SU-DHL-6 (cell line): ENCODE measurements at regions not wholly inside any gene's neighbourhood (a gene's known extent, or its start where the extent isn't known, plus 50 kb on each side); places are given as distances from the start of the nearest gene placed in this dataset.

Source experiments
- H2AFZ ChIP-seq: fragments of 200-600 bp; sonication (generic); 2 replicates; pipeline ENCODE4 v1.6.1; 2014; ENCODE audit warnings: low read depth, mild to moderate bottlenecking, moderate library complexity, mixed read lengths, antibody characterized with exemption, low read length; ENCODE audit not compliant: severe bottlenecking
- H3F3A ChIP-seq: fragments of 200-600 bp; shearing (Covaris generic); 2 replicates; pipeline ENCODE4 v1.6.0; 2016; ENCODE audit warnings: antibody characterized with exemption, mild to moderate bottlenecking; ENCODE audit not compliant: insufficient read depth
- H3K27ac ChIP-seq: fragments of 200-600 bp; sonication (generic); 2 replicates; pipeline ENCODE4 v1.5.1; 2016; ENCODE audit warnings: low read depth, mild to moderate bottlenecking, low read length, moderate library complexity, mixed read lengths
- H3K27me3 ChIP-seq: fragments of 200-600 bp; sonication (generic), shearing (Covaris generic); 2 replicates; pipeline ENCODE4 v1.6.0; 2014; ENCODE audit warnings: mild to moderate bottlenecking, low read length
- H3K36me3 ChIP-seq: fragments of 200-600 bp; sonication (generic); 2 replicates; pipeline ENCODE4 v1.6.1; 2014; ENCODE audit warnings: mild to moderate bottlenecking, low read length, mixed read lengths
- H3K4me2 ChIP-seq: fragments of 300-600, 200-600 bp; shearing (Covaris generic), sonication (generic); 2 replicates; pipeline ENCODE4 v1.6.0; 2014; ENCODE audit warnings: low read length, low read depth, mild to moderate bottlenecking; ENCODE audit not compliant: poor library complexity, severe bottlenecking
- H3K4me3 ChIP-seq: fragments of 200-600 bp; sonication (generic); 2 replicates; pipeline ENCODE4 v1.5.1; 2014; ENCODE audit warnings: antibody characterized with exemption, low read length, mild to moderate bottlenecking, mixed read lengths; ENCODE audit not compliant: insufficient read depth, poor library complexity, severe bottlenecking
- H3K79me2 ChIP-seq: fragments of 200-600 bp; sonication (generic); 2 replicates; pipeline ENCODE4 v1.6.1; 2014; ENCODE audit warnings: mild to moderate bottlenecking, low read length, moderate library complexity; ENCODE audit not compliant: insufficient read depth
- H3K9ac ChIP-seq: fragments of 200-600 bp; sonication (generic); 2 replicates; pipeline ENCODE4 v1.7.0; 2014; ENCODE audit warnings: mild to moderate bottlenecking, low read length
- H3K9me2 ChIP-seq: fragments of 200-600 bp; sonication (generic); replicated peaks from 2 replicates; pipeline ENCODE4 v1.6.1; 2014; ENCODE audit warnings: low read length; ENCODE audit not compliant: insufficient read depth
- H3K9me3 ChIP-seq: fragments of 200-600 bp; sonication (generic); 2 replicates; pipeline ENCODE4 v1.6.1; 2014; ENCODE audit warnings: low read length, mixed read lengths; ENCODE audit not compliant: insufficient read depth
- H4K20me1 ChIP-seq: fragments of 200-600 bp; sonication (generic); 2 replicates; pipeline ENCODE4 v1.6.1; 2014; ENCODE audit warnings: low read depth, mild to moderate bottlenecking, antibody characterized with exemption, low read length, moderate library complexity, mixed read lengths
- EZH2phosphoT487 ChIP-seq: fragments of 200-600 bp; sonication (generic), shearing (Covaris generic); conservative IDR thresholded peaks from 2 replicates; pipeline ENCODE4 v1.6.1; 2018; ENCODE audit warnings: mild to moderate bottlenecking, antibody characterized with exemption, low read length, moderate library complexity, mixed read lengths
- TF ChIP-seq, protein P1 (sequence below): fragments of 200-600 bp; sonication (generic); IDR thresholded peaks from one replicate; pipeline ENCODE4 v1.5.1; 2017; ENCODE audit warnings: antibody characterized with exemption, mild to moderate bottlenecking, low read length, moderate library complexity; ENCODE audit not compliant: insufficient read depth, poor library complexity, severe bottlenecking

- Histone ChIP-seq H3F3A (no peaks in the 10 kb centered on the region), H3K27ac (no peak overlapping the region), H3K79me2 (no peaks in the 10 kb centered on the region), H3K4me2 (no peak overlapping the region), H3K9ac (no peak overlapping the region), H3K27me3 (no peaks in the 10 kb centered on the region), H2AFZ (no peak overlapping the region), H3K9me2 (no peaks in the 10 kb centered on the region), H3K4me3 (no peak overlapping the region), H3K9me3 (no peaks in the 10 kb centered on the region), H4K20me1 (no peaks in the 10 kb centered on the region), H3K36me3 (no peaks in the 10 kb centered on the region)
- TF ChIP-seq EZH2phosphoT487: no peak
- TF ChIP-seq, protein P1, sequence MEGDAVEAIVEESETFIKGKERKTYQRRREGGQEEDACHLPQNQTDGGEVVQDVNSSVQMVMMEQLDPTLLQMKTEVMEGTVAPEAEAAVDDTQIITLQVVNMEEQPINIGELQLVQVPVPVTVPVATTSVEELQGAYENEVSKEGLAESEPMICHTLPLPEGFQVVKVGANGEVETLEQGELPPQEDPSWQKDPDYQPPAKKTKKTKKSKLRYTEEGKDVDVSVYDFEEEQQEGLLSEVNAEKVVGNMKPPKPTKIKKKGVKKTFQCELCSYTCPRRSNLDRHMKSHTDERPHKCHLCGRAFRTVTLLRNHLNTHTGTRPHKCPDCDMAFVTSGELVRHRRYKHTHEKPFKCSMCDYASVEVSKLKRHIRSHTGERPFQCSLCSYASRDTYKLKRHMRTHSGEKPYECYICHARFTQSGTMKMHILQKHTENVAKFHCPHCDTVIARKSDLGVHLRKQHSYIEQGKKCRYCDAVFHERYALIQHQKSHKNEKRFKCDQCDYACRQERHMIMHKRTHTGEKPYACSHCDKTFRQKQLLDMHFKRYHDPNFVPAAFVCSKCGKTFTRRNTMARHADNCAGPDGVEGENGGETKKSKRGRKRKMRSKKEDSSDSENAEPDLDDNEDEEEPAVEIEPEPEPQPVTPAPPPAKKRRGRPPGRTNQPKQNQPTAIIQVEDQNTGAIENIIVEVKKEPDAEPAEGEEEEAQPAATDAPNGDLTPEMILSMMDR: no peak
Measured at GRCh38 chr6:117117652-117118051, 147.7 kb upstream of the VGLL2 start.

DNA sequence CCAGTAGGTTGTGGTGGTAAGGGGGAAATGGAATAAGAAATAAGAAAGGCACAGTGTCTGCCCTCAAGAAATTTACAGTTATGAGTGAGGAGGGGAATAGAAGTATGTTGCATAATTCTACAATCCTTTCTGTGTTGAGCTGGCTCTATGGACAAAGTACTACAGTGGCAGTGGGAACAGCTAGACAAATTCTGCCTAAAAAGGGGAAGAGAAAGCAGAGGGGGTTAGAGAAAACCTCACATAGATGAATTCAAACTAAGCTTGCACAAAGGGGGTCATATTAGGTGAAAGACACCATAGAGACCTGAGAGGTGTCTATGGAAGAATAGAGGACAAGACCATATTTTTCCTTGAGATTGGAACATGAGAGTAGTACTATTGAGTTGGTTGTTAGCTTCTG, 146.9 kb upstream of the VGLL2 start:
- H2AFZ ChIP-seq: no peak overlapping the region
- no peak overlapping the region for H3K27ac ChIP-seq
- no peak overlapping the region for H3K4me3 ChIP-seq
- no peaks in the 10 kb centered on the region for H3K9me3 ChIP-seq
- no peaks in the 10 kb centered on the region for H3K79me2 ChIP-seq
- H3K36me3 ChIP-seq: no peaks in the 10 kb centered on the region
- TF ChIP-seq, protein P1: no peak
- no peak for TF ChIP-seq EZH2phosphoT487
- H3F3A ChIP-seq: no peaks in the 10 kb centered on the region
- H4K20me1 ChIP-seq: no peaks in the 10 kb centered on the region
- no peak overlapping the region for H3K9ac ChIP-seq
- no peaks in the 10 kb centered on the region for H3K27me3 ChIP-seq
- H3K9me2 ChIP-seq: no peaks in the 10 kb centered on the region
- H3K4me2 ChIP-seq: no peak overlapping the region

- TF ChIP-seq EZH2phosphoT487: no peak
- TF ChIP-seq, protein P1: no peak
- H3K27ac ChIP-seq: no peak overlapping the region
- H3K4me3 ChIP-seq: no peak overlapping the region
- H2AFZ ChIP-seq: no peak overlapping the region
- no peaks in the 10 kb centered on the region for H3K79me2 ChIP-seq
- no peaks in the 10 kb centered on the region; the same call in 1 of the 2 replicates for H3K9me2 ChIP-seq
- no peaks in the 10 kb centered on the region for H3K27me3 ChIP-seq
- no peak overlapping the region for H3K4me2 ChIP-seq
- H3F3A ChIP-seq: no peaks in the 10 kb centered on the region
- H3K9ac ChIP-seq: no peak overlapping the region
- no peaks in the 10 kb centered on the region for H4K20me1 ChIP-seq
- H3K36me3 ChIP-seq: no peaks in the 10 kb centered on the region
- no peaks in the 10 kb centered on the region for H3K9me3 ChIP-seq
Measured at GRCh38 chr6:117126213-117126612, 139.1 kb upstream of the VGLL2 start.

GRCh38 chr6:117128052-117128451, 137.3 kb upstream of the VGLL2 start:
- H3K27me3 ChIP-seq: no peaks in the 10 kb centered on the region
- H2AFZ ChIP-seq: no peak overlapping the region
- H3F3A ChIP-seq: no peaks in the 10 kb centered on the region
- H4K20me1 ChIP-seq: no peaks in the 10 kb centered on the region
- no peaks in the 10 kb centered on the region for H3K9me3 ChIP-seq
- H3K9ac ChIP-seq: no peak overlapping the region
- no peak overlapping the region for H3K27ac ChIP-seq
- no peaks in the 10 kb centered on the region for H3K79me2 ChIP-seq
- no peaks in the 10 kb centered on the region for H3K36me3 ChIP-seq
- TF ChIP-seq EZH2phosphoT487: no peak
- TF ChIP-seq, protein P1: no peak
- H3K4me2 ChIP-seq: no peak overlapping the region
- H3K4me3 ChIP-seq: no peak overlapping the region
- H3K9me2 ChIP-seq: no peaks in the 10 kb centered on the region; the same call in 1 of the 2 replicates
